ENCODE measurements at regions not wholly inside any gene's neighbourhood (a gene's known extent, or its start where the extent isn't known, plus 50 kb on each side); places are given as distances from the start of the nearest gene placed in this dataset.

DNA sequence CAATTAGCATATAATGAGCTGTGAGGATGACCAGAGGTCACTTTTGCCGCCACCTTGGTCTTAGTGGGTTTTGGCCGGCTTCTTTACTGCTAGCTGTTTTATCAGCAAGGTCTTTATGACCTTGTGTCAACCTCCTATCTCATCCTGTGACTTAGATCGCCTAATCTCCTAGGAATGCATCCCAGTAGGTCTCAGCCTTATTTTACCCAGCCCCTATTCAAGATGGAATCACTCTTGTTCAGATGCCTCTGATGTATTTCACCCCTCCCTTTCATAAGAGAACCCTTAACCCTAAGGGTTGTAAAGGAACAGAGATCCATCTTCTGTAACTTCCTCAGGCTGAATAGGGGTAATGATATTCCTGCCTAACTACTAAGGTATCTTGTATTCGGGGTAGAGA lies 58.9 kb upstream of the PALMD start:
- Histone ChIP-seq H3K36me3 (ENCODE audit: control insufficient read depth in 1 of 2, insufficient read depth in 2 of 2, low read length in 2 of 2) (no peaks in the 10 kb centered on the region), H2BK120ac (ENCODE audit: insufficient read depth, low read length, poor library complexity) (no peak overlapping the region), H3K79me1 (ENCODE audit: low read length) (no peaks in the 10 kb centered on the region), H3K4me3 (ENCODE audit: low read depth, low read length) (no peak overlapping the region), H3K4ac (ENCODE audit: low read depth, low read length) (no peak overlapping the region), H3K27ac (ENCODE audit: low read depth, low read length) (no peak overlapping the region), H2AK5ac (ENCODE audit: low read length) (no peak overlapping the region), H2BK5ac (ENCODE audit: low read depth, low read length, poor library complexity) (no peak overlapping the region), H2BK12ac (ENCODE audit: low read length) (no peak overlapping the region), H3K23ac (ENCODE audit: low read length) (no peak overlapping the region), H3K4me1 (ENCODE audit: control insufficient read depth in 1 of 2, insufficient read depth in 2 of 2, low read length in 2 of 2) (no peaks in the 10 kb centered on the region), H2AFZ (ENCODE audit: insufficient read depth, low read length, poor library complexity) (no peak overlapping the region), H4K91ac (ENCODE audit: low read depth, low read length) (no peak overlapping the region), H4K12ac (ENCODE audit: low read depth, low read length) (no peak overlapping the region), H3K14ac (ENCODE audit: low read length) (no peak overlapping the region), H3K4me2 (ENCODE audit: low read length) (no peak overlapping the region), H3K9me3 (ENCODE audit: insufficient read depth, low read depth, low read length) (no peaks in the 10 kb centered on the region), H4K8ac (ENCODE audit: low read depth, low read length) (no peak overlapping the region), H3K9ac (ENCODE audit: low read length) (no peak overlapping the region), H3K79me2 (ENCODE audit: control insufficient read depth, insufficient read depth, low read length, poor library complexity) (no peaks in the 10 kb centered on the region), H3K18ac (ENCODE audit: low read length) (no peak overlapping the region), H3K27me3 (ENCODE audit: insufficient read depth, low read length) (no peaks in the 10 kb centered on the region)
- WGBS (ENCODE audit: extremely low coverage, insufficient coverage, insufficient read length), result no CpG with 5 or more reads among the region's 4 CpGs
- peak in 1 of 2 donors; percentile 73 for DNase-seq

DNA sequence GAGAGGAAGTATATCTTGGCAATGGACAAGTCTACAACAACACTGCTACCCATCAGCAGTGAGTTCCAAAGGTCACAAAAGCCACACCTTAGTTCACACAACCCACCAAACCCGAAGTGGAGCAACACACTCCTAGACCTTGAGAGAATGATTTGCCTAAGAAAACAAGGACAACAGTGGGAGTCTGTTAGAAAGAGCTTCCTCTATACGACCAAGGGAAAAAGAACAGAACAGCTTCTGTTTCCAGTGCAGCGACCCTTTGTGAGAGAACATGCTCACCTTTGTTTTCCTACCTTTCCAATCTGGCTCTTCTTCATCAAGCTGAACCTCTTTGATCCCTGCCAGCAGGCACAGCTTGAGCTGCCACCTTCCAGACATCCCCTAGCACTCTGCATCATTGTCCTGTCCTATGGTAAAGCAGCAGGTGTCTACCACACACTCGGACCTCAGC lies 56.7 kb upstream of the PALMD start:
- H3K4me2 ChIP-seq (ENCODE audit: low read length), result no peak overlapping the region
- no peak overlapping the region for H3K4me3 ChIP-seq (ENCODE audit: low read depth, low read length)
- no peak overlapping the region for H3K23ac ChIP-seq (ENCODE audit: low read length)
- no peaks in the 10 kb centered on the region for H3K27me3 ChIP-seq (ENCODE audit: insufficient read depth, low read length)
- no peaks in the 10 kb centered on the region for H3K79me1 ChIP-seq (ENCODE audit: low read length)
- no peak overlapping the region for H4K8ac ChIP-seq (ENCODE audit: low read depth, low read length)
- no peak overlapping the region for H3K9ac ChIP-seq (ENCODE audit: low read length)
- H3K27ac ChIP-seq (ENCODE audit: low read depth, low read length), result no peak overlapping the region
- no peak overlapping the region for H2AFZ ChIP-seq (ENCODE audit: insufficient read depth, low read length, poor library complexity)
- H2BK5ac ChIP-seq (ENCODE audit: low read depth, low read length, poor library complexity), result no peak overlapping the region
- H3K4ac ChIP-seq (ENCODE audit: low read depth, low read length), result no peak overlapping the region
- no peak overlapping the region for H2AK5ac ChIP-seq (ENCODE audit: low read length)
- H3K18ac ChIP-seq (ENCODE audit: low read length), result no peak overlapping the region
- no peak overlapping the region for H4K12ac ChIP-seq (ENCODE audit: low read depth, low read length)
- no peaks in the 10 kb centered on the region for H3K9me3 ChIP-seq (ENCODE audit: insufficient read depth, low read depth, low read length)
- no peaks in the 10 kb centered on the region for H3K36me3 ChIP-seq (ENCODE audit: control insufficient read depth in 1 of 2, insufficient read depth in 2 of 2, low read length in 2 of 2)
- no peak for DNase-seq
- H3K79me2 ChIP-seq (ENCODE audit: control insufficient read depth, insufficient read depth, low read length, poor library complexity), result no peaks in the 10 kb centered on the region
- H2BK12ac ChIP-seq (ENCODE audit: low read length), result no peak overlapping the region
- H2BK120ac ChIP-seq (ENCODE audit: insufficient read depth, low read length, poor library complexity), result no peak overlapping the region
- H4K91ac ChIP-seq (ENCODE audit: low read depth, low read length), result no peak overlapping the region
- no CpG with 5 or more reads among the region's 4 CpGs for WGBS (ENCODE audit: extremely low coverage, insufficient coverage, insufficient read length)
- no peaks in the 10 kb centered on the region for H3K4me1 ChIP-seq (ENCODE audit: control insufficient read depth in 1 of 2, insufficient read depth in 2 of 2, low read length in 2 of 2)
- H3K14ac ChIP-seq (ENCODE audit: low read length), result no peak overlapping the region

DNA sequence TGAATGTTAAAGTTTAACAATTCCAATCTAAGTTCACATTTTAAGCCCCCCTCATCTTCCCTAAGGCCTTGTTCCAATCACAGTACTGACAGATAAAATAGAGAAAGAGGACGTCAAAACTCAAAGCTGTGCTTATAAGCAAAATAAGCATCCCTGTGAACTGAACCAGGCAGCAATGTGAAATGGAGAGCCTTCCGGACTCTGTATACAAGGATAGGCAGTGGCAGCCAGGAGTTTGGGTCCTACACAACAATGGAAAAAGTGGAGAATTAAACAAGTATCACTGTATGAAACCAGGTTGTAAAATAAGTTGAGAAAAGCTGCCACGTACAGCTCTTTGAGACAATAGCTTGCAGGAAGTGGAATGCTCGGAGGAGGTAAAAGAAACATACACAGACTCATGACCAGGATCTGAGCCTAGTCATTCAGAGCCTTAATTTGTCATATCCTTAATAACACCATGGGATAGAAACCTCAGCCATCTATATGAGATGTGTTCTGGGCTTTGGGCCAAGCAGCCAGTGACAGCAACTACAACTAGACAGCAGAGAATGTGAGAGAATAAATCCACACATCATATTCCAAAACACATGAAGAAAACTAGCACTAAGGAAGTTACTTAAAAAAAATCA lies 55.2 kb upstream of the PALMD start:
- no peaks in the 10 kb centered on the region for H3K79me2 ChIP-seq (ENCODE audit: control insufficient read depth, insufficient read depth, low read length, poor library complexity)
- no peak overlapping the region for H3K4ac ChIP-seq (ENCODE audit: low read depth, low read length)
- no peak overlapping the region for H4K8ac ChIP-seq (ENCODE audit: low read depth, low read length)
- H3K4me2 ChIP-seq (ENCODE audit: low read length), result no peak overlapping the region
- no peak overlapping the region for H3K18ac ChIP-seq (ENCODE audit: low read length)
- no peaks in the 10 kb centered on the region for H3K79me1 ChIP-seq (ENCODE audit: low read length)
- no peak overlapping the region for H3K4me3 ChIP-seq (ENCODE audit: low read depth, low read length)
- no peak for DNase-seq
- no peaks in the 10 kb centered on the region for H3K4me1 ChIP-seq (ENCODE audit: control insufficient read depth in 1 of 2, insufficient read depth in 2 of 2, low read length in 2 of 2)
- H3K23ac ChIP-seq (ENCODE audit: low read length), result no peak overlapping the region
- WGBS (ENCODE audit: extremely low coverage, insufficient coverage, insufficient read length), result no CpG with 5 or more reads among the region's 4 CpGs
- no peak overlapping the region for H3K14ac ChIP-seq (ENCODE audit: low read length)
- no peak overlapping the region for H4K91ac ChIP-seq (ENCODE audit: low read depth, low read length)
- no peaks in the 10 kb centered on the region for H3K9me3 ChIP-seq (ENCODE audit: insufficient read depth, low read depth, low read length)
- H3K27me3 ChIP-seq (ENCODE audit: insufficient read depth, low read length), result no peaks in the 10 kb centered on the region
- H2AFZ ChIP-seq (ENCODE audit: insufficient read depth, low read length, poor library complexity), result no peak overlapping the region
- H3K9ac ChIP-seq (ENCODE audit: low read length), result no peak overlapping the region
- no peak overlapping the region for H2BK12ac ChIP-seq (ENCODE audit: low read length)
- H3K36me3 ChIP-seq (ENCODE audit: control insufficient read depth in 1 of 2, insufficient read depth in 2 of 2, low read length in 2 of 2), result no peaks in the 10 kb centered on the region
- no peak overlapping the region for H4K12ac ChIP-seq (ENCODE audit: low read depth, low read length)
- H3K27ac ChIP-seq (ENCODE audit: low read depth, low read length), result no peak overlapping the region
- no peak overlapping the region for H2BK120ac ChIP-seq (ENCODE audit: insufficient read depth, low read length, poor library complexity)
- H2AK5ac ChIP-seq (ENCODE audit: low read length), result no peak overlapping the region
- no peak overlapping the region for H2BK5ac ChIP-seq (ENCODE audit: low read depth, low read length, poor library complexity)

DNA sequence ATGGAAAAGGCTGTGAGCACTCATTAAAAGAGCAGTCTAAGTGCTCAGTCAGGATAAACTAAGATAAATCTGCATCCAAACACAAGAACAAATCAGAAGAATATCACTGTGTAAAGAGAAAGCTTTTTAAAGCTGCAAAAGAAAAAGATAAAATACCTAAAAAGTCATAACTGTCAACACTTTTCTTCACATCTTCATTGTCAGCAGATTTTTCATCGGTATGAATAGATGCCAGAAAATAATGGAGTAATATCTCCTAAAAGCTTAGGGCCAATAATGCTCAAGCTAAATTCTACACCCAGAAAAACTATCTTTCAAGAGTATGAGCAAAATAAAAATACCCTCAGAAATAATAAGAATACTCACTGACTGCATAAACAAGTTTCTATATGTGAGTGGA lies 54.0 kb upstream of the PALMD start:
- H2BK12ac ChIP-seq (ENCODE audit: low read length), result no peak overlapping the region
- H3K14ac ChIP-seq (ENCODE audit: low read length), result no peak overlapping the region
- WGBS (ENCODE audit: extremely low coverage, insufficient coverage, insufficient read length), result no CpG with 5 or more reads among the region's 1 CpG

More for the DNA sequence above, 54.0 kb upstream of the PALMD start:
- Histone ChIP-seq H4K8ac (ENCODE audit: low read depth, low read length) (no peak overlapping the region), H4K91ac (ENCODE audit: low read depth, low read length) (no peak overlapping the region), H3K27ac (ENCODE audit: low read depth, low read length) (no peak overlapping the region), H2BK120ac (ENCODE audit: insufficient read depth, low read length, poor library complexity) (no peak overlapping the region), H3K9ac (ENCODE audit: low read length) (no peak overlapping the region), H3K23ac (ENCODE audit: low read length) (no peak overlapping the region), H3K4me2 (ENCODE audit: low read length) (no peak overlapping the region), H4K12ac (ENCODE audit: low read depth, low read length) (no peak overlapping the region), H3K27me3 (ENCODE audit: insufficient read depth, low read length) (no peaks in the 10 kb centered on the region), H3K79me1 (ENCODE audit: low read length) (no peaks in the 10 kb centered on the region), H3K18ac (ENCODE audit: low read length) (no peak overlapping the region), H2BK5ac (ENCODE audit: low read depth, low read length, poor library complexity) (no peak overlapping the region), H3K4me1 (ENCODE audit: control insufficient read depth in 1 of 2, insufficient read depth in 2 of 2, low read length in 2 of 2) (no peaks in the 10 kb centered on the region), H3K4ac (ENCODE audit: low read depth, low read length) (no peak overlapping the region), H3K4me3 (ENCODE audit: low read depth, low read length) (no peak overlapping the region), H3K79me2 (ENCODE audit: control insufficient read depth, insufficient read depth, low read length, poor library complexity) (no peaks in the 10 kb centered on the region), H3K9me3 (ENCODE audit: insufficient read depth, low read depth, low read length) (no peaks in the 10 kb centered on the region), H3K36me3 (ENCODE audit: control insufficient read depth in 1 of 2, insufficient read depth in 2 of 2, low read length in 2 of 2) (no peaks in the 10 kb centered on the region), H2AK5ac (ENCODE audit: low read length) (no peak overlapping the region), H2AFZ (ENCODE audit: insufficient read depth, low read length, poor library complexity) (no peak overlapping the region)
- DNase-seq, result no peak
